GM18505 (cell line): ENCODE measurements at regions not wholly inside any gene's neighbourhood (a gene's known extent, or its start where the extent isn't known, plus 50 kb on each side); places are given as distances from the start of the nearest gene placed in this dataset.
"Not testable (repeated sequence)": the region's sequence is repeated elsewhere in the genome, so short reads cannot be mapped to it uniquely, and the experiment has no call there.

Experiments
- ATAC-seq: cut with Tn5 transposase; IDR thresholded peaks from one replicate; pipeline ENCODE4 v1.9.1; 2021; ENCODE audit not compliant: unreplicated experiment
- POLR2A ChIP-seq: IDR thresholded peaks from 4 replicates; pipeline ENCODE4 v1.6.1; 2011; ENCODE audit warnings: borderline replicate concordance; ENCODE audit not compliant: insufficient read depth, insufficient read length; ENCODE audit errors: extremely low read depth

- ATAC-seq = not testable (repeated sequence)
These were observed 60.5 kb downstream of the AREG start for GRCh38 chr4:74505355-74505978.

- not testable (repeated sequence) for ATAC-seq
These were observed 64.4 kb downstream of the AREG start for GRCh38 chr4:74509363-74509762.

- ATAC-seq = no peak
- TF ChIP-seq POLR2A = no peak
These were observed 71.4 kb downstream of the AREG start for GRCh38 chr4:74516303-74516702.

- TF ChIP-seq POLR2A = no peak
- no peak for ATAC-seq
These were observed 73.1 kb downstream of the AREG start for GRCh38 chr4:74517996-74518395.

- TF ChIP-seq POLR2A = no peak
- ATAC-seq = no peak
These were observed 77.5 kb downstream of the AREG start for GRCh38 chr4:74522251-74522991.

- no peak for ATAC-seq
- no peak for TF ChIP-seq POLR2A
These were observed 78.2 kb downstream of the AREG start for GRCh38 chr4:74523096-74523495.

GRCh38 chr4:74524985-74525384 is 80.0 kb downstream of the AREG start:
- ATAC-seq = no peak
- no peak for TF ChIP-seq POLR2A

GRCh38 chr4:74527049-74527448 is 82.1 kb downstream of the AREG start:
- TF ChIP-seq POLR2A = no peak
- no peak for ATAC-seq

- no peak for ATAC-seq
These were observed 83.2 kb downstream of the AREG start for GRCh38 chr4:74528178-74528577.

GRCh38 chr4:74529284-74530041 is 84.5 kb downstream of the AREG start:
- no peak for TF ChIP-seq POLR2A

More at GRCh38 chr4:74528178-74528577, 83.2 kb downstream of the AREG start:
- TF ChIP-seq POLR2A = no peak

GRCh38 chr4:74531963-74532794 is 87.2 kb downstream of the AREG start:
- TF ChIP-seq POLR2A = no peak
- ATAC-seq = peak; percentile 88

More at GRCh38 chr4:74529284-74530041, 84.5 kb downstream of the AREG start:
- ATAC-seq = no peak

- no peak for TF ChIP-seq POLR2A
- ATAC-seq = no peak
These were observed 89.2 kb downstream of the AREG start for GRCh38 chr4:74534121-74534520.

- no peak for ATAC-seq
- no peak for TF ChIP-seq POLR2A
These were observed 90.0 kb downstream of the AREG start for GRCh38 chr4:74534936-74535335.

- TF ChIP-seq POLR2A = no peak
- no peak for ATAC-seq
These were observed 90.6 kb downstream of the AREG start for GRCh38 chr4:74535512-74535911.

- no peak for ATAC-seq
- no peak for TF ChIP-seq POLR2A
These were observed 91.6 kb downstream of the AREG start for GRCh38 chr4:74536557-74536956.
